ENCODE measurements at regions not wholly inside any gene's neighbourhood (a gene's known extent, or its start where the extent isn't known, plus 50 kb on each side); places are given as distances from the start of the nearest gene placed in this dataset.

- BruUV-seq (replicated peaks) = no TSS peak
- FAIRE-seq (no peak), DNase-seq (ENCODE audit: low read depth, low spot score) (no peak), ATAC-seq (no peak)
- Histone ChIP-seq H4K20me1 (ENCODE audit: control insufficient read depth, insufficient read depth) (no peaks in the 10 kb centered on the region), H2AFZ (ENCODE audit: control insufficient read depth, low read depth, low read length) (no peak overlapping the region), H3K27me3 (replicated peaks in 1 of 2; ENCODE audit: control insufficient read depth in 2 of 2, insufficient read depth in 2 of 2, low read length in 1 of 2) (no peaks in the 10 kb centered on the region), H3K9me3 (replicated peaks; ENCODE audit: control insufficient read depth, insufficient read depth, low read length) (no peaks in the 10 kb centered on the region), H3K79me2 (ENCODE audit: control insufficient read depth, insufficient read depth, low read length) (no peaks in the 10 kb centered on the region), H3K36me3 (ENCODE audit: control insufficient read depth in 2 of 2, insufficient read depth in 2 of 2, low read length in 1 of 2) (no peaks in the 10 kb centered on the region), H3K27ac (ENCODE audit: control insufficient read depth, insufficient read depth) (no peak overlapping the region), H3K4me2 (ENCODE audit: control insufficient read depth, insufficient read depth) (no peak overlapping the region), H3K9ac (ENCODE audit: control insufficient read depth, insufficient read depth, low read length) (no peak overlapping the region), H3K4me1 (ENCODE audit: control insufficient read depth, insufficient read depth, low read length) (no peaks in the 10 kb centered on the region), H3K4me3 (no peak overlapping the region)
- RAD21 ChIA-PET (ENCODE audit: unreplicated experiment) = no interaction called here
- SMC1A ChIA-PET (ENCODE audit: uncharacterized antibody, unreplicated experiment) = interaction anchor here (1.5 kb wide), 2 partner anchors 14 to 99 kb away, joined by 3 to 4 read pairs; no protein-coding TSS in a partner anchor
- CTCF ChIA-PET = interaction anchor here (1.6 kb wide), 1 partner anchor 610 kb away, joined by 4 read pairs; no protein-coding TSS in a partner anchor
- intact Hi-C loops (cut with micrococcal nuclease; ENCODE audit: unreplicated experiment) (no loop called here), in situ Hi-C loops (cut with MboI) (no loop called here)
- TF ChIP-seq SMARCA5 (IDR thresholded peaks at IDR 0.05) (no peak), SREBF1 (IDR thresholded peaks at IDR 0.05; ENCODE audit: low read length) (no peak), IKZF1 (conservative IDR thresholded peaks at IDR 0.05) (no peak), MXI1 (IDR thresholded peaks at IDR 0.05; ENCODE audit: low read depth, low read length) (no peak), ZNF384 (IDR thresholded peaks at IDR 0.05; ENCODE audit: borderline replicate concordance, low read depth, low read length) (no peak)
- POLR2A ChIA-PET = no interaction called here
- WGBS (ENCODE audit: insufficient coverage, insufficient replicate concordance, low lambda C conversion rate, missing lambda C conversion rate) = 0% methylated on average over 1 of the region's 1 CpG
These were observed 593.4 kb downstream of the PLPP3 start for GRCh38 chr1:55986003-55986402.

GRCh38 chr1:55981010-55981650, 598.2 kb downstream of the PLPP3 start:
- ChIA-PET SMC1A (ENCODE audit: uncharacterized antibody, unreplicated experiment) (interaction anchor here (0.9 to 1.5 kb wide), 5 partner anchors 8 to 604 kb away, joined by 3 to 4 read pairs (median 3); no protein-coding TSS in a partner anchor), RAD21 (ENCODE audit: unreplicated experiment) (no interaction called here), CTCF (interaction anchor here (1.1 to 1.2 kb wide), 3 partner anchors 22 to 299 kb away, joined by 3 to 4 read pairs (median 3); no protein-coding TSS in a partner anchor), POLR2A (no interaction called here)
- FAIRE-seq = no peak
- Histone ChIP-seq H3K9me3 (replicated peaks; ENCODE audit: control insufficient read depth, insufficient read depth, low read length) (no peaks in the 10 kb centered on the region), H4K20me1 (ENCODE audit: control insufficient read depth, insufficient read depth) (no peaks in the 10 kb centered on the region), H2AFZ (ENCODE audit: control insufficient read depth, low read depth, low read length) (no peak overlapping the region), H3K79me2 (ENCODE audit: control insufficient read depth, insufficient read depth, low read length) (no peaks in the 10 kb centered on the region), H3K27me3 (replicated peaks in 1 of 2; ENCODE audit: control insufficient read depth in 2 of 2, insufficient read depth in 2 of 2, low read length in 1 of 2) (no peaks in the 10 kb centered on the region), H3K9ac (ENCODE audit: control insufficient read depth, insufficient read depth, low read length) (no peak overlapping the region), H3K4me1 (ENCODE audit: control insufficient read depth, insufficient read depth, low read length) (no peaks in the 10 kb centered on the region), H3K4me2 (ENCODE audit: control insufficient read depth, insufficient read depth) (no peak overlapping the region), H3K4me3 (no peak overlapping the region), H3K36me3 (ENCODE audit: control insufficient read depth in 2 of 2, insufficient read depth in 2 of 2, low read length in 1 of 2) (no peaks in the 10 kb centered on the region), H3K27ac (ENCODE audit: control insufficient read depth, insufficient read depth) (no peak overlapping the region)
- no peak for ATAC-seq
- 38% methylated on average over 2 of the region's 2 CpGs for WGBS (ENCODE audit: insufficient coverage, insufficient replicate concordance, low lambda C conversion rate, missing lambda C conversion rate)
- intact Hi-C loops (cut with micrococcal nuclease; ENCODE audit: unreplicated experiment) = no loop called here
- no peak for DNase-seq (ENCODE audit: low read depth, low spot score)
- no TSS peak for BruUV-seq (replicated peaks)
- in situ Hi-C loops (cut with MboI) = no loop called here
- TF ChIP-seq ATF2 (IDR thresholded peaks at IDR 0.05; ENCODE audit: low read length) (no peak), SPI1 (IDR thresholded peaks at IDR 0.05; ENCODE audit: borderline replicate concordance, insufficient read depth, low read depth, low read length) (no peak), MEF2B (IDR thresholded peaks at IDR 0.05; ENCODE audit: partially characterized antibody, poor library complexity, severe bottlenecking) (no peak), TCF7 (IDR thresholded peaks at IDR 0.05; ENCODE audit: borderline replicate concordance) (no peak), POLR2AphosphoS5 (IDR thresholded peaks at IDR 0.05; ENCODE audit: low read length) (no peak), SUZ12 (IDR thresholded peaks at IDR 0.05; ENCODE audit: unreplicated experiment) (no peak), SREBF1 (IDR thresholded peaks at IDR 0.05; ENCODE audit: low read length) (no peak), EP300 (IDR thresholded peaks at IDR 0.05; ENCODE audit: borderline replicate concordance in 1 of 2, control insufficient read depth in 1 of 2, low read depth in 2 of 2, low read length in 2 of 2) (no peak), CHD1 (IDR thresholded peaks at IDR 0.05; ENCODE audit: low read depth, low read length) (no peak), EED (IDR thresholded peaks at IDR 0.05; ENCODE audit: low read depth) (no peak), TCF12 (IDR thresholded peaks at IDR 0.05; ENCODE audit: low read depth, low read length) (no peak), HDAC2 (IDR thresholded peaks at IDR 0.05) (no peak), RB1 (IDR thresholded peaks at IDR 0.05; ENCODE audit: borderline replicate concordance) (no peak)
